ENCODE measurements at regions not wholly inside any gene's neighbourhood (a gene's known extent, or its start where the extent isn't known, plus 50 kb on each side); places are given as distances from the start of the nearest gene placed in this dataset.

- DNase-seq = no peak
Observed at GRCh38 chr10:129033790-129034272, 433.2 kb upstream of the MGMT start.

- peak; percentile 13 to 19 for DNase-seq
Observed at GRCh38 chr10:129035052-129035827, 431.8 kb upstream of the MGMT start.

GRCh38 chr10:129038522-129038921 is 428.5 kb upstream of the MGMT start:
- no peak for DNase-seq

- DNase-seq = no peak
Observed at GRCh38 chr10:129039406-129040370, 427.4 kb upstream of the MGMT start.

- no peak for DNase-seq
Observed at GRCh38 chr10:129040377-129040776, 426.7 kb upstream of the MGMT start.

- DNase-seq = no peak
Observed at GRCh38 chr10:129041916-129042315, 425.1 kb upstream of the MGMT start.

- DNase-seq = no peak
Observed at GRCh38 chr10:129042776-129043595, 424.1 kb upstream of the MGMT start.

GRCh38 chr10:129043691-129044090 is 423.4 kb upstream of the MGMT start:
- DNase-seq = no peak

GRCh38 chr10:129045599-129045998 is 421.4 kb upstream of the MGMT start:
- DNase-seq = no peak

GRCh38 chr10:129046065-129046681 is 420.9 kb upstream of the MGMT start:
- DNase-seq = no peak

GRCh38 chr10:129046962-129047361 is 420.1 kb upstream of the MGMT start:
- DNase-seq = no peak

GRCh38 chr10:129047600-129047999 is 419.4 kb upstream of the MGMT start:
- DNase-seq = no peak

- no peak for DNase-seq
Observed at GRCh38 chr10:129048513-129048912, 418.5 kb upstream of the MGMT start.

GRCh38 chr10:129049501-129049900 is 417.5 kb upstream of the MGMT start:
- no peak for DNase-seq

GRCh38 chr10:129055225-129055624 is 411.8 kb upstream of the MGMT start:
- no peak for DNase-seq

- DNase-seq = no peak
Observed at GRCh38 chr10:129055986-129056385, 411.1 kb upstream of the MGMT start.

- DNase-seq = no peak
Observed at GRCh38 chr10:129056734-129057689, 410.0 kb upstream of the MGMT start.

GRCh38 chr10:129057856-129058663 is 409.0 kb upstream of the MGMT start:
- no peak for DNase-seq

GRCh38 chr10:129058664-129059155 is 408.3 kb upstream of the MGMT start:
- no peak for DNase-seq

- no peak for DNase-seq
Observed at GRCh38 chr10:129059977-129060376, 407.1 kb upstream of the MGMT start.

All from activated CD4-positive, alpha-beta T cell treated with anti-CD3 and anti-CD28 coated beads for 4 hours (primary cell).